HG03342 (cell line): ENCODE measurements at regions not wholly inside any gene's neighbourhood (a gene's known extent, or its start where the extent isn't known, plus 50 kb on each side); places are given as distances from the start of the nearest gene placed in this dataset.
"Not testable (repeated sequence)": the region's sequence is repeated elsewhere in the genome, so short reads cannot be mapped to it uniquely, and the experiment has no call there.

Source experiments
- ATAC-seq: cut with Tn5 transposase; IDR thresholded peaks from one replicate; pipeline ENCODE4 v1.9.1; 2021; ENCODE audit warnings: mild to moderate bottlenecking, moderate library complexity; ENCODE audit not compliant: unreplicated experiment

GRCh38 chr11:93032580-93032979, 63.1 kb downstream of the MTNR1B start:
- no peak for ATAC-seq

- no peak for ATAC-seq
Measured at GRCh38 chr11:93033093-93033492, 63.6 kb downstream of the MTNR1B start.

- ATAC-seq, result no peak
Measured at GRCh38 chr11:93034031-93034722, 64.7 kb downstream of the MTNR1B start.

DNA sequence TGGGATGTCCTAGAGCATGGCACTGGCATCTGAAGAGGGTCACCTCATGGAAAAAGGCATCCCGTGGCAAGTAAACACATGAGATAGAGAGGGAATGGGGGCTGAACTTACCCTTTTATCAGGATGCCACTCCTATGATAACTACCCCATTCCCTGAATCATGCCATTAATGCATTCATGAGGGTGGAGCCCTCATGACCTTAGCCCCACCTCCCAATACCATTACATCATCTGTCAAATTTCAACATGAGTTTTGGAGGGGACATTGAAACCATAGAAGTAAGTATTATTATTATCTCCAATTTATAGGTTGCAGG, 65.2 kb downstream of the MTNR1B start:
- no peak for ATAC-seq

DNA sequence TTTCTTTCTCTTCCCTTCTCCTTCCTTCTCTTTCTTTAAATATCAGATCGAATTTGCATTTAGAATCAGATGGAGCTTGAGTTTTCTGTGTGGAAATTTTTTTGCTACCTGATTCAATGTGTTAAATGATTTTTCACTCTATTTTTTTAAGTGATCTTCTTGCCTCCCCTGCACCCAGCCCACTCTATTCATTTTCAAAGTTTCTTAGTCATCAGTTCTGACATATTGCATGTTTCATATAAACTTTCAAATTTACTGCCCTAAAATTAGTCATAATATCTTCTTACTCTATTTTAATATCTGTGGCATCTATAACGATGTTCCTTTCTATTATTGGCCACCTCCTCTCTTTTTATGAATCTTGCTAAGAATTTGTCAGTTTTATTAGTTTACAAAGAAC, 69.1 kb downstream of the MTNR1B start:
- ATAC-seq, result no peak

DNA sequence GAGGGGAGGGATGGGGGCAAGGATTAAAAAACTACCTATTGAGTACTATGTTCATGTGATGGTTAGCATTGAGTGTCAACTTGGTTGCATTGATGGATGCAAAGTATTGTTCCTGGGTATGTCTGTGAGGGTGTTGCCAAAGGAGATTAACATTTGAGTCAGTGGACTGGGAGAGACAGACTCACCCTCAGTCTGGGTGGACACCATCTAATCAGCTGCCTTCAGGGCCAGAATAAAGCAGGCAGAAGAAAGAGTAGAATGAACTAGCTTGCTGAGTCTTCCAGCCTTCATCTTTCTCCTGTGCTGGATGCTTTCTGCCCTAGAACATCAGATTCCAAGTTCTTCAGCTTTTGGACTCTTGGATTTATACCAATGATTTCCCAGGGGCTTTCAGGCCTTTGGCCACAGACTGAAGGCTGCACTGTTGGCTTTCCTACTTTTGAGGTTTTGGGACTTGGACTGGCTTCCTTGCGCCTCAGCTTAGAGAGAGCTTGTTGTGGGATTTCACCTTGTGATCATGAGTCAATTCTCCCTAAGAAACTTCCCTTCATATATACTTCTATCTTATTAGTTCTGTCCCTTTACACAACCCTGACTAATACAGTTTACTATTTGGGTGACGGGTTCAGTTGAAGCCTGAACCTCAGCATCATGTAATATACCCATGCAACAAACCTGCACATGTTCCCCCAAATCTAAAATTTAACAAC, 70.2 kb downstream of the MTNR1B start:
- ATAC-seq, result no peak

- ATAC-seq, result no peak
Measured at GRCh38 chr11:93041682-93042081, 72.2 kb downstream of the MTNR1B start.

- not testable (repeated sequence) for ATAC-seq
Measured at GRCh38 chr11:93043186-93043585, 73.7 kb downstream of the MTNR1B start.

- ATAC-seq, result no peak
Measured at GRCh38 chr11:93049740-93050139, 80.3 kb downstream of the MTNR1B start.

DNA sequence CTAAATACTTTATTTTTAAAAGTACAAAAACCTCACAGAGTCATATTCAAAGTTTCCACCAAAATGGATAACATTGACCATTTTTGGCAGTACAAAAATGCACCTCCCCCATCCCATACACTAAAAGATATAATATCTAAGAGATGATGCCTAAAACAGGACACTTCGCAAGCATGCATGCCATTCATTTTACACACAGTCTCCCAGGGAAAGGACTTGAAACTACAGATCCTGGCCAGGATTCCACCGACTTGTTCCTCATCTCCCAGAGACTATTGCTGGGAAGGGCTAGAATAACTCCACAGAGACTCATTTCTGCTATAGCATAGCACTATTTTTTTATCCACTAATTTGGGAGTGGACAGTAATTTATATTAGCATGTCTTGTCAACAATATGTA, 81.7 kb downstream of the MTNR1B start:
- no peak for ATAC-seq

DNA sequence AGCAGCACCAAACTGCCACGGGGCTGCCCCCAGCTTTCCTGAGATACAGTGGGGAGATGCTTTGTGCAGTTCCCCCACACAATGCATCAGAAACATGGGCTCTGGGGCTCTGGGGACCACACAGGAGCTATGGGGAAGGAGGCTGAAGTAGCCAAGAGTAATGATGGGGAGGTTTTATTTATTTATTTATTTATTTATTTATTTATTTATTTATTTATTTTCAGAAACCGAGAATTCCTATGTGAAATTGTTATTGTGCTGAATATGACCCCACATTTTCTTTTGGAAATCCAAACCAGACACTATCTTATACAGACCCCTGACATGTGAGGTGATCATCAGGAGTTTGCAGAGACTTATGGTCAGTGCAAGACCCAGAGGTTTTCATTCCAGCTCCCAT, 84.4 kb downstream of the MTNR1B start:
- ATAC-seq, result no peak

DNA sequence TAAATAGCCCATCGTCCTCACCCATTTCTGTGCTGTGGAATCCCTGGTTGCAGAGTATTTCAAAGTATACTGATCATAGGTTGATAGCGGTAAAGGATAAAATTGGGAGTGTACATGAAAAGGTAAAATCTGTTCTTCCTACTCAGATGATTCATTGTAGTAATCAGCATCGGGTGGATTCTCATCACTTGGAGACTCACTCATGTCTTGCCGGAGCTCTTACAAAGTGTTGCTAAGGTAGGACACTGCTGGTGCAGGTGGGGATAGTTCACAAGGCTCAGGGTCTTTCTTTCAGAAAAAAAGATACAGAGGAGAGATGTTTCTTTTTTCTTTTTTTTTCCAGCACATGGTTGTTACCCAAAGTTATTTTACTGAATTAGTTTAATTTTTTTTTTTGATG, 84.8 kb downstream of the MTNR1B start:
- no peak for ATAC-seq

DNA sequence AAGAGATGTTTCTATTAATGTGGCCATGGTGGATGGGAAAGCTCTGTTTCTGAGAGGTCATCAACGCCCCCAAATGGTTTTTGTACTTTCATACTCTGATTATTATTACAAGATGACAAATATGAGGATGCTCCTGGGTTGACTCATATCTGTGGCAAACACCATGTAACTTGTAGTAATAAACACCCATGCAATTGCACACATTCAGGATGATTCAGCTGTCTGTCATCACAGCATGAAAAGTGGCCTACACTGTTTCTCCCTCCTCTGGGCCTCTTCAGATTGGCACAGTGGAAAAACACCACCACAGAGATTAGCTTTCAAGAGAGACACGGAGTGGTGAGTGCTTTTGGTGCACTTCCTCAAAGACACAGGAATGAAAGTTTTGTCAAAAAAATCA, 85.4 kb downstream of the MTNR1B start:
- peak; percentile 66 for ATAC-seq

GRCh38 chr11:93059117-93059957, 89.9 kb downstream of the MTNR1B start:
- no peak for ATAC-seq

GRCh38 chr11:93063086-93063485, 93.6 kb downstream of the MTNR1B start:
- no peak for ATAC-seq

DNA sequence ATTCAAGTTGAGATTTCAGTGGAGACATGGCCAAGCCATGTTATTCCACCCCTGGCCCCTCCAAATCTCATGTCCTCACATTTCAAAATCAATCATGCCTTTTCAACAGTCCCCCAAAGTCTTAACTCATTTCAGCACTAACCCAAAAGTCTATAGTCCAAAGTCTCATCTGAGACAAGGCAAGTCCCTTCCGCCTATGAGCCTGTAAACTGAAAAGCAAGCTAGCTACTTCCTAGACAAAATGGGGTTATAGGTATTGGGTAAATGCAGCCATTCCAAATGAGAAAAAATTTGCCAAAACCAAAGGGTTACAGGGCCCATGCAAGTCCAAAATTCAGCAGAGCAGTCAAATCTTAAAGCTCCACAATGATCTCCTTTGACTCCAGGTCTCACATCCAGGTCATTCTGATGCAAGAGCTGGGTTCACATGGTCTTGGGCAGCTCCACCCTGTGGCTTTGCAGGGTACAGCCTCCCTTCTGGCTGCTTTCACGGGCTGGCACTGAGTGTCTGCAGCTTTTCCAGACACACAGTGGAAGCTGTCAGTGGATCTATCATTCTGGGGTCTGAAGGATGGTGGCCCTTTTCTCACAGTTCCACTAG, 95.7 kb downstream of the MTNR1B start:
- not testable (repeated sequence) for ATAC-seq

GRCh38 chr11:93067881-93068390, 98.5 kb downstream of the MTNR1B start:
- no peak for ATAC-seq

DNA sequence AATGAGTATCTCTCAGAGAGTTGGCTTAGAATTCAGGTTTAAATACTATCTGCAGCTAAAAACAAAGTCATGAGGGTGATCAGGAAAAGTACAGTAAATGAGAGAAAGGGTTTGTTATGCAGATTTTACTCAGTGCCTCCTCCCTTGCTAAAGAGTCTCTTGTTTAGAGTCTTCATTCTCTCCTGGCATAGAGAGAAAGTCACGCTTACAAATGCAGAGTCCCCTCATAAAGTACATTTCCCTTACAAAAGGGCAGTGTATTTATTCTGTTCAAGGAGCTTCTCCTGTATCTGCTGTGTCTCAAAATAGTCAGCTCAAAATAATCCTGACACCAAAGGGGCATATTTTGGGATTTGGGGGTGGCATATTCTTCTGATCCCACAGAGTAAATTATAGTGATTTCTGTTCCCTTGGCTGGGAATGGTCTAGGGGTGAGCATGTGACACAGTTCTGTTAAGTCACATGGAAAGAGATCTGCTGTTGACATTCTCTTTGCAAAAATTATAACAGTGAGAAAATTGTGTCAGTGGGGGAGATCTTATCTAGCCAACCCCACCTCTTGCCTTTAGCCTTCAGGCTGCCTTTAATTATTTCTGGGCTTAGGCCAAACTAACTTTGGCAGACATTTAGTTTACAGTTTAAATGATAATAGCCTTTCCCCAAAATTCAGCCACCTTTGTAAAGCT, 102.9 kb downstream of the MTNR1B start:
- ATAC-seq, result no peak

DNA sequence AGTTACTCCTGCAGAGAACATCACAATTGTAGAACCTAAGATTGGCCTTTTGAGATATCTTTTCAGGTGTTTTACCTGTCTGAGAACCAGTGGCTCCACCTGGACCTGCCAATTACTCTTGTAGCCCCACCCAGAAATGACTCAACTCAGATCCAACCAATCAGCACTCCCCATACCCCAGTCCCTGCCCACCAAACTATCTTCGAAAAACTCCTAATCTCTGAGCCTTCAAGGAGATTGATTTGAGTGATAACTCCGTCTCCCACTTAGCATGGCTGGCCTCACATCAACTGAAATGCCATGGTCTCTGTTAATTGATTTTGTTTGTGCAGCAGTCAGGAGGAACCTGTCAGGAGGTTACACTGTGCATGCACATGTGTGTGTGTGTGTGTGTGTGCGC, 103.6 kb downstream of the MTNR1B start:
- no peak for ATAC-seq

GRCh38 chr11:93073508-93074280, 104.2 kb downstream of the MTNR1B start:
- ATAC-seq, result no peak
